Occipital lobe (tissue), 1 donor: ENCODE measurements at regions not wholly inside any gene's neighbourhood (a gene's known extent, or its start where the extent isn't known, plus 50 kb on each side); places are given as distances from the start of the nearest gene placed in this dataset.

Experiments used
- DNase-seq: peaks from one replicate; lab custom pipeline; 2025; lab: John Stamatoyannopoulos, UW

DNA sequence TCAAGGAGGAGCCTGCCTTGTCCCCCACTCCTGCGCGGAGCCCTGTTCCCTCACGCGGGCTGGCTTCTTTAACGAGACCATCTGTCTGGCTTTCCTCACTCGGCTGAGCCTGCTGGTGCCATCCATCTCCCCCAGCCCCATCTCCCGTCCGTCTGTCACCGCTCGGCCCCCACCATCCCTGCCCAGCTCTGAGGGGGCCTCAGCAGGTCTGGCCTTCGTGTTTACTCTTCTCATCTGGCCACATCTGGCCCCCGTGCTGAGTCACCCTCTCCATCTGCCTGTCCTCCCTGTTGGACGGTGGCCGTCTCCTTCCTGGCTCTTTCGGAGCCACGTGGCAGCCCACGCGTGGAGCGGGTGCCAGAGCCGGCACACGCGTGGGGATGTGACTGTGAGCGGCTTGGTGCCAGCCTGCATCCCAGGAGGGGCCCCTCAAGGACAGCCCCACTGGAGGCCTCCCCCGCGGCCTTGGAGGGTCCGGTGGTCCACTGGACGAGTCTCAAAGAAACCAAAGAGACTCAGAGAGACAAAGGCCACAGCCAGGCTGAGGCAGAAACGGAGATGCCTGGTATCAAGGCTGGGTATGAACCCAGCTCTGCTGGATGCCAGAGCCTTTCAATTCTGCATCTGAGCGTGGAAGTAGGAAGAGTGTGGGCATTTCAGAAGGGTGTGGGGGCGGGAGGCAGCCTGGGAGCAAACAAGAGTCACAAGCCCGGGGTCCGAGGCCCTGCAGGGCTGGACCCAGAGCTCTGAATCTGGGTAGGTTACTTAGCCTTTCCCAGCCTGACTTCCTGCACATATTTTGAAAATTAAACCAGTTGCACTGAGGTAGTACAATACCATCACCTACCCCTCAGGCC is 76.7 kb upstream of the UNC5A start:
- DNase-seq, result peak; percentile 37

DNA sequence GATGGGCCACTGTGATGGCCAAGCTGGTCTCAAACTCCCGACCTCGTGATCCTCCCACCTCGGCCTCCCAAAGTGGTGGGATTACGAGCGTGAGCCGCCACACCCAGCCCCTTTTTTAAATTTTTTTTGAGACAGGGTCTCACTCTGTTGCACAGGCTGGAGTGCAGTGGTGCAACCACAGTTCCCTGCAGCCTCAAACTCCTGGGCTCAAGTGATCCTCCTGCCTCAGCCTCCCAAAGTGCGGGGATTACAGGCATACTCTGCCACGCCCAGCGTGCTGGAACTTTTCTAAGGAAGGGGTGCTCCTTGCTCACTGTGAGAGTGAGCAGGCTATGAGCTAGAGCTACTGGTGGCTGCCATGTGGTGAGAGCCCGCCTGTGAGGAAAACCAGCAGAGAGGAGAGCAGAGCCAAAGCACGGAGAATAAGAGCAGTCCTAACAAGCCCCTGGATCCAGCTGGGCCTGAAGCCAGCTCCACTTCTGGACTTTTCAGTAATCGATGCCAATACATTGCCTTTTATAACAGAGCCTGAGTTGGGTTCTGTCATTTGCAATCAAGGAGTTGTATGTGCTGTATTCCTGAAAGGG is 75.5 kb upstream of the UNC5A start:
- DNase-seq, result no peak

DNA sequence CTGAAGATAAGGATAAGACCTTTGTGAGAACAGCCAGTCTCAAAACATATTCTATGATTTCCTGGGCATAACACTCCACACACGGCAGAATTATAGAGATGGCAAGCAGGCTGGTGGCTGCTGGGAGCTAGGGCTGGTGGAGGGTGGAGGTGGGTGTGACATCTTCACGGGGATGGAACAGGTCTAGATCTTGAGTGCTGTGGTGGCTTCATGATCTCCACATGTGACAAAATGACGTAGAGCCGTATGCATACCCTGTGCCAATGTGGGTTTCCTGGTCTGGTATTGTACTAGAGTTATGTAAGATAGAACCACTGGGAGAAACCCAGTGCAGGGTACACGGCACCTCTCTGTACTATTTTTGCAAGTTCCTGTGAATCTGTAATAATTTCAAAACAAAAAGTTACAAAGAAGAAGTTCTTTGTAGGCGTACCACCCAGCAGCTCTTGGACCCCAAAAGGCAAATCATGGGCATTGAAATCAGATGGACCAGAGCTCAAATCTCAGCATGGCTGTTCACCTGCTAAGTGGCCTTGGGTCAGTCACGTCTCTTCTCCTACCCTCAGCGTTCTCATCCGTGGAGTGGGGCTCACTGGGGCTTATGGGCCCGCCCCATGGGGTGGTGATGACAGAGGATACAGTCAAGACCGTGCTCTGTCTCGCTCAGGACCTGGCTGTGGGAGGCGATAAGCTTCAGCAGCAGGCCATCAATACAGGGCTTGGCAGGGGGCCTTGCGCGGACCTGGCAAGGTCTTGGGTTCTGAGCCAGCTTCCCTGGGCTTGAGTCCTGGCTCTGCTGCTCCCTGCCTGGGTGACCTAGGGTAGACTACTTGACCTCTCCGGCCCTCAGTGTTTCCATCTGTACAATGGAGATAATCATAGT is 74.7 kb upstream of the UNC5A start:
- peak; percentile 63 for DNase-seq

DNA sequence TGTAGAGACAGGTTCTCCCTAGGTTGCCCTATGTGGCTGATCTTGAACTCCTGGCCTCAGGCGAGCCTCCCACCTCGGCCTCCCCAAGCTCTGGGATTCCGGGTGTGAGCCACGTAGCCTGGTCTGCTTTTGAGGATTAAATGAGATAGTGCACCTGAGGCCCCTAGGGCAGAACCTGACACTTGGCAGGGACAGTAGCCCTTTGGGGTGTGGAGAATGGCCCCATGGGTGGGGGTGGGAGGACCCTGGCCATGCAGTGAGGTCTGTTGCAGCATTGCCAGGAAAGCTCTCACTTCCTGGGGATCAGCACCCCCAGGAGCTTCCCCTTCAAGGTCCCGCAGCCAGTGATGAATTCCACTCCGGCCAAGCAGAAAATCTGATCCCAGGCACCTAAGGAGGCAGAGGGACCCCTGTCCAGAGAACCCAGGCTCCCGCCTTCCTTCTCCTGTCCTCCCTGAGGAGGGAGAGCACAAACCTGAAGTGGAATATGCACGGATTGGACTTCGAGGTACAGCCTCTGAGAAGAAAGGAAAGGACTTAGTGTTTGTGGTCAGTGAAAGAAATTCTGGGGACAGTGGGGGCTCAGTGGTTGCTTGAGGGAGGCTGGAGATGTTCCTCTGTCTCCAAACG is 73.9 kb upstream of the UNC5A start:
- DNase-seq, result no peak

DNA sequence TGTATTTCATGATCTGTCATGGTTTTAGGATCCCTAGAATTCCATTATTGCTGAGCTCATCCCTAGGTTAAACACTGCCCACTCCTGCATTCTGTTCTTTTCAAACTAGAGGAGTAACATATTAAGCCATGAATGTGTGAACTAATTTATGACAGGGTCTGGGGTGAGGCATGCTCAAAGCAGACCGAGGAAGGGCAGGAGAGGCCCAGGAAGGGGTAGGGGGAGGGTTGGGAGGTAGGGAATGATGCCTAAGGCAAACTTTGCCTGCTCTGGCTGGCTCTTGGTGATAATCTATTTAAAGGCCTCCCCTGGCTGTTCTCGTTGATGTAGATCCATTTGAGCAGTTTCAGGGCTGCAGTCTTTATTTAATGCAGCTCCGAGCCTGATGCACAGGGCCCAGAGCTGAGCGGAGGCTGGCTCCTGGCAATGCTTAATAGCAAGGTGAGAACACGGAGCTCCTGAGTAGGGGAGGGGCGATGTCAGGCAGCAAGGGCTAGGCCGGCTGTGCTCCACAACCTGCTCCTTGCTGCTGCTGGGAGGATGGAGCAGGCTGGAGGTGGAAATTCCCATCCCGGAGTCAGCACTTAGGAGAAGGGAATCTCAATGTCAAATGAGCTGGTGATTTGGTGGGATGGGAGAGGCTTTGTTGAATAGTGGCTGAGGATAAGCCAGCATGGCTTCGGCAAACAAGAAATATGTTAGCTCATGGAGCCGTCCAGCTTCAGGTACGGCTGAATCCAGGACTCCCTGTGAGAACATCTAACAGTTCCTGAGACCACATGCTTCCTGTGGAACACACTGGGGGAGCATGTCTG is 73.2 kb upstream of the UNC5A start:
- DNase-seq, result no peak

DNA sequence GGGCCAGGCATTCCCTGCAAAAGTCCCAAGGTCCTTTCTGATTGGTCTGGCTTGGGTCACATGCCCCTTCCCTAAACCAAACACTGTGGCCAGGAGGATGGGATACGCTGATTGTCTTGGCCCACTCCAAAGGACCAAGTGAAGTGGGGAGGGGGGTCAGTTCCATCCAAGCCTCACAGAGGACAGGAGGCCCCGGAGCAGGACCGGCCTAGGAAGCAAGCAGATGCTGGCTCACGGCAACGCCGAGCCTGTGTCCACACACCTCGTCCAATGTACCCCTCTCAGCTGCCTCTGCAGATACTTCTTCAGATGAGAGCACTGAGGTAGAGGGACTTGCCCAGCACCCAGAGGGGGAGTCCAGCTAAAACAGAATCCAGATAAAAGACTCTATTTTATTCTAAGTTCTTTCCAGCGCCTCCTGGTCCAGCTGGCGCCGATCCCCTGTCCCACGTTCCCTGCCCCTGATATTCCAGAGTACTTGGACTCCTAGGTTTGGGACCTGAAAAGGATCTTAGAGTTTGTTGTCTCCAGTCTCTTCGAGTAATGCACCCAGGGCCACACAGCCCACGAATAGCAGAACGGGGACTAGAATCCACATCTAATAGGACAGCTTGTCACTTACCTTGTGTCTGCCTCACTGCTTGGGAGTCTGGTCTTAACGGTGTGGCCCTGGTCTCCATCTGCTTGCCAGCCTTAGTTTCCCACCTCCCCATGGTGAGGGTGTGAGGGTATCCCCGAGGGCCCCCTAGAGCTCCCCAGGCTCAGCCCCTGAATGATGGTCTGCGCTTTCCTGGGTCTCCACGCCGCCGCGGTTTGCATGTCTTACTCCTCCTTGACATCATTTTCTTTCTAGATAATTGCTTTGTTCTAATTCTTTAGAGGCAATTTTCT is 72.4 kb upstream of the UNC5A start:
- no peak for DNase-seq

DNA sequence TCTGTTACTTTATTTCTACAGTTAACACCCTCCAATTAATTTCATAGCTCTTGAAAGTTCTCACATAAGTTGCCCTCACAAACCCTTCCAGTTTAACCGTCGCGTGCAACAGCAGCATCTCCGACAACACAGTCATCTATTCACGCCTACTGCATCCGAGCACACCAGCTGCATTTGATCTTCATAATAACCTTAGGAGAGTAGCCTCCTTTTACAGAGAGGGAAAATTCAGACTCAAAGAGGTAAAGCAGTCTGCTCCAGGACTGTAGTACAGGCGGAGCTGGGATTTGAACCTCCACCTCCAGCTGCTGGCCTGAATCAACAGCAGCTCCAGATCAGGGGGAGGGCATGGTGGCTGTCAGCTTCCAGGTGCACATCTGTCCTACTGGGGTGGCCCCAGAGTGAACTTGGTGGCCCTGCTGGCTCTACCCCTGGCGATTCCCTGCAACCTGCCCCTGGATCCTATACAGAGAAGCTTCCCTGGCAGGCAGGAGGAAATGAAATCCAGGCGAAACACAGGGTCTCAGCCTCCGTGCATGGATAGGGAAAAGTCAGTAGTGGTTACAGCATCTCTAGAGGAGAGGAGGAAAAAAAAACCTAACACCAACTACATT is 71.6 kb upstream of the UNC5A start:
- DNase-seq, result no peak

DNA sequence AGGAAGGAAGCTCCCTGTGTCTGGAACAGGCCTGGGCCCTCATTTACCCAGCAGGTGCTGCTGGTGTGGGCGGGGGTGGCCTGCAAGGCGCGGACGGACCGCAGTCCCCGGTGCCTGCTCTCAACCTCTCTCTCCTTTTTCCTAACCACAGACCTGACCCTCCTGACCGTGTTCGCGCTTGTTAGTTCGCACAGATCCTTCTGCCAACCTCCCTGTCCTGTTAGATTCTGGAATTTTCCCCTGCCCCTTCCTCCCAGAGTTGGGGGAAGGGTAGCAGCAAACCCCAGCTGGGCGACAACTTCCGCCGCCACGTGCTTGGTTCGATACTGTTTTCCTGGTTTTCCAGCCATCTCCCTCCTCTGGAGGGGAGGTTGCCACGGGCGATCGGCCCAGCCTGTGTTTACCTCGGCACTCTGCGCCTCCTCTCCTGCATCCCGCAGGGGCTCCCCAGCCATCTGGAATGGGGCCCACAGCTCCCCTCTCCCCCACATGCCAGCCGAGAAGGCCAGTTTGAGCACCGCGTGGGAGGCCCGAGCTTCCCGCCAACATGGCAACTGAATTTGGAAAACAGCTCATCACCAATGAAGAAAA is 70.8 kb upstream of the UNC5A start:
- DNase-seq, result no peak

DNA sequence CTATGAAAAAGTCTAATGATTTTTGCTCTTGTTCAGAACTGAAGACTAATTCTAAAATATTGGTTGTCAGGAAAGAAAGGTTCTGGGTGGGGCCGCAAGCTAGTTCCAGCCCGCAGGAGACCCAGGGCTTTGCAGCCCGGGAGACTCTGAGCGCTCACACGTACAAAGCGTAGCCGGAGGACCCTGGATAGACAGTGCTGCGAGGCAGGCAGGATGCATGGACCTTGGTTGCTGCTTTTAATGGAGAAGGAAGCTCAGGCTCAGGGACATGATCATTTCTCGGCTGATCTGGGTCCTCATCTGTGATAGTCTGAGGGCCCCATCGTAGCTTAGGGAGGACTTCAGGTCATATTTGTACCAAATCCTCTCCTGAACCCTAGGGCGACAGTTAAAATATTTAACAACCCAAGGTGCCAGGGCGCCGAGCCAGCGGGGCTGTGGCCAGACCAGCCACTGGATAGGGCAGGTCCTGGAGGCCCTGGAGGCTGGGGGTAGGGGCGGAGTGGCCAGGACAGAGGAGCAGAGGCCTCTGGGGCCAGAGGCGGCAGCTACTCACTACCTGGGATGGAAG is 70.1 kb upstream of the UNC5A start:
- DNase-seq, result no peak

DNA sequence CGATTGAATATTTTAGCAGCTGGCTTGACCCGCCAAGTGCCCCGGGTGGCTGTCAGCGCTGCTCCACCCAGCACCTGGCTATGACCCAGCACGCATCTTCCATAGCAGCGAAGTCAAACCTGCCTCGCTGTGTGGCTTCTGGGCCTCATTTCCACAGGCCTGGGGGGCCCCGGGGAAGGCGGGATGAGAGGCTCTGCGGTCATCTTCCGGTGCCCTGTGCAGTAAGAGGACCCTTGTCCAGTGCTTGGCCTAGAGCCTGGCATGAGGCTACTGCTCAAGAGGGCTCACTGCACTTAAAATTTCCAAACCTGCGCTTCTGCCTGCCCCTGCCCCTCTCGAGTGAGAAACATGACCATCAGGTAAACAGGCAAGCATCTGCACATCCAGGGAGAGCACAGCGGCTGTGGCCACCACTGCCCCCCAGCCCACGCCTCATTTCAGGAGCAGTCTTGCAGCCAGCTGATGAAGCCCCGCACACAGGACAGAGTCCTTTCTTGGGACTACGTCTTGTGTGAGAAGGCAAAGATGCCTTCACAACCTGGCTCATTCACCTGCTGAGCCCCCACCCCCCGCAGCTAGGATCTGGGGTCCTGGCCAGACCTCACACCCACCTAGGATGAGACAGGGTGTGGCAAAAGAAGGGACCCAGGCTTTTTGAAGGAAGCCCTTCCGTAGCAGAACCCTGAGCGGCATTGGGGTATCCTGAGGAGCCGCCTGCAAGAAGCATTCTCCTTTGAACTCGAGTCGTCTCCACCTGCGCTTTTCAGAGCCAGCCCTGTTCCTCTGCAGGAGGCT is 69.5 kb upstream of the UNC5A start:
- DNase-seq, result no peak

DNA sequence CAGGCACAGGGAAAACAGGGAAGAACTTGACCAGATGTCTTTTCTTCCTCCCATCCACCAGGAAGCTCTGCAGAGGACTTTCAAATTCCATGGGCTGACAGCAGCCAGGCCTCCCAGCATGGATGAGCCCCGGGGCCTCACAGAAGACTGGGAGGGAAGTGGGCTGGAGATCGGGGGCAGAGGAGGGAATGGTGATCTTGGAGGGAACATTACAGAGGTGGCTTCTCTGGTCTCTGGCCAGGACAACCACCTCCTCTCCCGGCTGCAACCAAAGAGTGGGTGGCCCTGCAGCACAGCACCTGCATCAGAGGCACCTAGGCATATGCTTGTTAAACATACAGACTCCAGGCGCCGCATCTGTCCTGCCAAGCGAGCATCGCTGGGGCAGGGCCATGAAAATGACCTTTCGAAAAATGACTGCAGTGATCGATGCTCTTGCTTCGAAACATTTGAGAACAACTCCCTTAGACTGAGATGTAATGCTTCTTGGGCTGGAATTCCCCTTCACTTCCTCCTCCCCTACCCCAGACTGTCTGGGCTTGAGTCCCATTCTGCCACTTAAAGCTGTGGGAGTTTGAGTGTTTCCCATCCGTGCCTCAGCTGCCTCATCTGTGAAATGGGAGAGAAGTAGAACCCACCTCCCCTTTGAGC is 68.7 kb upstream of the UNC5A start:
- DNase-seq, result no peak

DNA sequence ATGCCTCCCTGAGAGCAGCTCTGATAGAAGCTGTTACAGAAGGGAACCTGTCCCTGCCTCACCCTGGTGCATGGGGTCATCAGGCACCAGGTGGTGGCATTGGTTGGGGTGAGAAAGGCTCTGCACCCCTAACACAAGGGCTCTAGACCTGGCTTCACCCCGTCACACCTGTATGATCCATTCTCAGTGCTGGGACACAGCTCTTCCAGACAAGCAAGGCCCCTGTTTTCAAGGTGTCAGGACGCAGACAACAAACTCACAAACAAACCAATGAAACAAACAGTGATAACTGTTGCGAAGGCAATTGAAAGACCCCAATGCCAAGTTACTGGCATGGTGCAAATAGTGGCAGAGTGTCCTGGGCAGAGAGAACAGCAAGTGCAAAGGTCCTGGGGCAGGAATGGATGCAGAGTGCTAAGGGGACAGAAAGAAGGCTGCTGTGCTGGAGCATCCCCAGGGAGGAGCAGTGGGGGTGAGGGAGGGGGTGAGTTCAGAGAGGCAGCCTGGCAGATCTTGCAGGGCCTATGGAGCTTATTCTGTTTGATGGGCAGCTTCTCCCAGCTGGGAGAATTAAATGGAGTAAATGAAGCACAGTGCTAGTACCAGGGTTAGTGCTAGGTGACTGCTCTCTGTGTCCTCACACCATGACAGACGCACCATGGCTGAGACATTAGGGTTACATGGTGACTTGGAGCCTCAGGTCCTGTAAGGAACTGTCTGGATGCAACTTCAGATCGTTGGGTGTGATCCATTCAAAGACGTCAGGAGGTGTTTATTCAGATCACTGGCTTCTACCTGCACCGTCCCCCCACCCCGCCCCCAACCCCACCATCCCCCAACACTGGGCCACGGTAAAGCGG is 67.9 kb upstream of the UNC5A start:
- DNase-seq, result no peak

DNA sequence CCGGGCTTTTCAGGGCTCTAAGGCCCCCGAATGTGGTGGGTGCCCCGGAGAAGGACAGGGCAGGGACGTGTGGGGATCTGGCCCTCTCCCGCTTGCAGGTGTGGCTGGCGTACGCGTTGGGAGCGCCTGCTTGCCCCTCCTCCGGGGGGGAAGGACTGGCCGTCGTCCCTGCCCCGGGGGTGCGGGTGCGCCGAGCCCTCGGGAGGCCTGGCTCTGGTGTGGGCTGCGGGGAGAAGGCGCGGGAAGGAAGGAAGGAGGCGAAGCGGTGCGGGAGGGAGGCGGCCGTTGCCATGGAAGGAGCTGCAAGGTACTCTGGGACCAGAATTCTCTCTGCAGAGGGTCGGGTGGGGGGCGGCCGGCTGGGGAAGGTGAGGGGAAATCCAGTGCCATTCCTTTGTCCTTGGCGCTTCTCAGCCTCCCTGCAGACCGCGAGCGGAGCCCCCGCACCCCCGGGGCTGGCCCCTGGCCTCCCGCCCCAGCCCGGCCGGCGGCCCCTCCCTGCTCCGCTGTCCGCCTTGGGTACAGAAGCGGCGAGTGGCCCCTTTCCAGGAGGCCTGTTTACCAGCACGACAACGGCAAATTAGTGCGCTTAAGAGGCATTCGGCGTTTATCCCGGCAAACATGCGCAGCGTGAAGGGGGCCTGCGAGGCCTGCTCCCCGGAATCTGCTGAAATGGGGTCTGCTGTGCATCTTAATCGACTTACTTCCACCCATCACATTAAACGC is 67.1 kb upstream of the UNC5A start:
- no peak for DNase-seq

DNA sequence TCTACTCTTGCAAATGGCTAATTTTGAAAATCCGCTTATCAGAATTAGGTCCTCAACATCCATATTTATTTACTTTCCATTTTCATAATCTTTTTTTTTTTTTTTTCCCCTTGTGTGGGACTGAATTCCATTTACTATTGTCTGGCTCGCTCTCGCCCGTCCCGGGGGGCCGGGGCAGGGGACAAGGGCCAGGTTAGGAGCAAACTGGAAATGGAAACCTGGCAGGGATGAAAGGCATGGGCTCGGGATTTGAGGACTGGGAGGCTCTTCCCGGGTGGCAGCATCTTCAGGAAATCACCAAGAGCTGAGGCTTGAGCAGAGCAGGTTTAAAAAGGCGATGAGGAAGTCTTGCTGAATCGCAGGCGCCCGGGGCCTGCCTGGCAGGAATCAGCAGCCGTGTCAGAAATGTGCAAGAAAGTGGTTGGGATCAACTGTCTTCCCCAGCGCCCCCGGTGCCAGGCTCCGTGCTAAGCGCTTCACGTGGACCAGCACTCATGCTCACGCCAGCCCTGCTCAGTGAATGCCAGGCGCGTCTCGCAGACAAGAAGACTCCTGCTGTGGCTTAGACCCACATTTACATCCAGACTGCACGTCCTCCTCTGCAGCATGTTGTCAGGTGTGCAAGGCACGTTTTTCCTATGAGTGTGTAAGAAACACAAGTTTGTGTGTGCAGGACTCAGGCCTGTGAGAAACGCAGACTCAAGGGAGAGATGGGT is 66.3 kb upstream of the UNC5A start:
- DNase-seq, result no peak

DNA sequence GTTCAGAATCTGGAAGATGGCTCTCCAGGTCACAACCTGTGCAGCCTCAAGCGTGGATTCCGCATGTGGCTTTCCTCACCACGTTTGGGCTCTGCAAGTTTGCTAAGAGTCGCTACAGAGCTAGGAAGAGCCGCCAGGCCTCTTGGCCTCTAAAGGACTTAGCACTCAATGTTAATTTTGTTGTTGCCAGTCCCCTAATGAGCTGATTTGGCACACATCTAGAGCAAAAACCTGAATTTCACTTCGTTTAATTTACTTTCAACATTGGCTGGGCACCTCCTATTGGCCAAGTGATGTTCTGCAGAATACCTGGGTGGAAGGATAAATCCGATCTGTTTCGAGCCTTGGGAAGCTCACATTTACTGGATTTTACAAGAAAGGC is 65.8 kb upstream of the UNC5A start:
- DNase-seq, result no peak
